ENCODE measurements at regions not wholly inside any gene's neighbourhood (a gene's known extent, or its start where the extent isn't known, plus 50 kb on each side); places are given as distances from the start of the nearest gene placed in this dataset.
"Not testable (repeated sequence)": the region's sequence is repeated elsewhere in the genome, so short reads cannot be mapped to it uniquely, and the experiment has no call there.

- DNase-seq (ENCODE audit: low read depth in 2 of 2): no peak
Observed at GRCh38 chr3:182331341-182331740, 462.0 kb upstream of the ATP11B start.

GRCh38 chr3:182342252-182342651, 451.1 kb upstream of the ATP11B start:
- no peak for DNase-seq (ENCODE audit: low read depth in 2 of 2)

- not testable (repeated sequence) for DNase-seq (ENCODE audit: low read depth in 2 of 2)
Observed at GRCh38 chr3:182344026-182344425, 449.3 kb upstream of the ATP11B start.

GRCh38 chr3:182349051-182349450, 444.3 kb upstream of the ATP11B start:
- DNase-seq (ENCODE audit: low read depth in 2 of 2): no peak

GRCh38 chr3:182349951-182350517, 443.3 kb upstream of the ATP11B start:
- no peak for DNase-seq (ENCODE audit: low read depth in 2 of 2)

GRCh38 chr3:182357928-182358327, 435.4 kb upstream of the ATP11B start:
- no peak for DNase-seq (ENCODE audit: low read depth in 2 of 2)

- no peak for DNase-seq (ENCODE audit: low read depth in 2 of 2)
Observed at GRCh38 chr3:182364323-182364722, 429.0 kb upstream of the ATP11B start.

GRCh38 chr3:182364723-182365650, 428.3 kb upstream of the ATP11B start:
- DNase-seq (ENCODE audit: low read depth in 2 of 2): no peak

- DNase-seq (ENCODE audit: low read depth in 2 of 2): no peak
Observed at GRCh38 chr3:182366746-182367145, 426.6 kb upstream of the ATP11B start.

- no peak for DNase-seq (ENCODE audit: low read depth in 2 of 2)
Observed at GRCh38 chr3:182369861-182370260, 423.4 kb upstream of the ATP11B start.

GRCh38 chr3:182370949-182371348, 422.4 kb upstream of the ATP11B start:
- DNase-seq (ENCODE audit: low read depth in 2 of 2): no peak

- DNase-seq (ENCODE audit: low read depth in 2 of 2): no peak
Observed at GRCh38 chr3:182375916-182376315, 417.4 kb upstream of the ATP11B start.

GRCh38 chr3:182382112-182382857, 411.0 kb upstream of the ATP11B start:
- DNase-seq (ENCODE audit: low read depth in 2 of 2): no peak

GRCh38 chr3:182384221-182384620, 409.1 kb upstream of the ATP11B start:
- DNase-seq (ENCODE audit: low read depth in 2 of 2): no peak

GRCh38 chr3:182385356-182385755, 407.9 kb upstream of the ATP11B start:
- no peak for DNase-seq (ENCODE audit: low read depth in 2 of 2)

- DNase-seq (ENCODE audit: low read depth in 2 of 2): no peak
Observed at GRCh38 chr3:182388506-182388905, 404.8 kb upstream of the ATP11B start.

GRCh38 chr3:182389071-182389815, 404.1 kb upstream of the ATP11B start:
- DNase-seq (ENCODE audit: low read depth in 2 of 2): no peak

GRCh38 chr3:182390421-182390820, 402.9 kb upstream of the ATP11B start:
- no peak for DNase-seq (ENCODE audit: low read depth in 2 of 2)

GRCh38 chr3:182392182-182392937, 400.9 kb upstream of the ATP11B start:
- no peak for DNase-seq (ENCODE audit: low read depth in 2 of 2)

- no peak for DNase-seq (ENCODE audit: low read depth in 2 of 2)
Observed at GRCh38 chr3:182393151-182393550, 400.2 kb upstream of the ATP11B start.

- no peak for DNase-seq (ENCODE audit: low read depth in 2 of 2)
Observed at GRCh38 chr3:182393830-182394367, 399.4 kb upstream of the ATP11B start.
